DND-41 (cell line): ENCODE measurements at regions not wholly inside any gene's neighbourhood (a gene's known extent, or its start where the extent isn't known, plus 50 kb on each side); places are given as distances from the start of the nearest gene placed in this dataset.

ENCODE experiments used
- ATAC-seq: fragments of 200-7000 bp; cut with Tn5 transposase; 3 replicates; pipeline ENCODE4 v1.9.1; 2021; ENCODE audit warnings: low read depth; ENCODE audit not compliant: insufficient read depth
- DNase-seq: peaks from one replicate; pipeline ENCODE4 v3.0.0-alpha.2; 2020
- H2AFZ ChIP-seq: 2 replicates; pipeline ENCODE4 v1.6.0; 2012; ENCODE audit warnings: low read depth, low read length
- H3K27ac ChIP-seq: 2 replicates; pipeline ENCODE4 v1.5.1; 2012; ENCODE audit warnings: low read length, inconsistent platforms
- H3K27me3 ChIP-seq: fragments of 200-600 bp; sonication (generic); 2 replicates; pipeline ENCODE4 v1.6.0; 2012; ENCODE audit warnings: low read length, mild to moderate bottlenecking, inconsistent platforms; ENCODE audit not compliant: insufficient read depth, poor library complexity
- H3K36me3 ChIP-seq: 2 replicates; pipeline ENCODE4 v1.5.1; 2012; ENCODE audit warnings: low read length, inconsistent platforms; ENCODE audit not compliant: insufficient read depth
- H3K4me1 ChIP-seq: 2 replicates; pipeline ENCODE4 v1.5.1; 2012; ENCODE audit warnings: mild to moderate bottlenecking, low read length; ENCODE audit not compliant: insufficient read depth
- H3K4me2 ChIP-seq: 2 replicates; pipeline ENCODE4 v1.6.0; 2012; ENCODE audit warnings: mild to moderate bottlenecking, moderate library complexity, low read length, inconsistent platforms; ENCODE audit not compliant: insufficient read depth
- H3K4me3 ChIP-seq, 2 experiments: fragments of 200-600 bp in 1 of 2; shearing (Covaris generic) in 1 of 2; 2 replicates each; pipeline ENCODE4 v1.5.1; 2012 to 2016; ENCODE audit warnings: inconsistent platforms in 2 of 2, low read length in 2 of 2, mild to moderate bottlenecking in 2 of 2, low read depth in 1 of 2, moderate library complexity in 1 of 2
- H3K79me2 ChIP-seq: 2 replicates; pipeline ENCODE4 v1.6.0; 2012; ENCODE audit warnings: low read length, inconsistent platforms; ENCODE audit not compliant: insufficient read depth
- H3K9ac ChIP-seq: 2 replicates; pipeline ENCODE4 v1.6.0; 2012; ENCODE audit warnings: low read depth, mild to moderate bottlenecking, inconsistent platforms, low read length, moderate library complexity
- H3K9me3 ChIP-seq: 2 replicates; pipeline ENCODE4 v1.5.1; 2012; ENCODE audit warnings: low read length, moderate library complexity, mild to moderate bottlenecking, inconsistent platforms; ENCODE audit not compliant: insufficient read depth, severe bottlenecking
- H4K20me1 ChIP-seq: 2 replicates; pipeline ENCODE4 v1.6.0; 2012; ENCODE audit warnings: low read length; ENCODE audit not compliant: insufficient read depth
- CTCF ChIP-seq: IDR thresholded peaks from 2 replicates; pipeline ENCODE4 v1.5.1; 2012; ENCODE audit warnings: borderline replicate concordance, low read length, moderate library complexity, mild to moderate bottlenecking; ENCODE audit not compliant: poor library complexity, severe bottlenecking; ENCODE audit errors: extremely low read depth
- EZH2 ChIP-seq: IDR thresholded peaks from 3 replicates; pipeline ENCODE4 v1.6.1; 2012; ENCODE audit warnings: borderline replicate concordance, low read depth, mild to moderate bottlenecking, moderate library complexity, low read length, inconsistent platforms; ENCODE audit not compliant: severe bottlenecking

DNA sequence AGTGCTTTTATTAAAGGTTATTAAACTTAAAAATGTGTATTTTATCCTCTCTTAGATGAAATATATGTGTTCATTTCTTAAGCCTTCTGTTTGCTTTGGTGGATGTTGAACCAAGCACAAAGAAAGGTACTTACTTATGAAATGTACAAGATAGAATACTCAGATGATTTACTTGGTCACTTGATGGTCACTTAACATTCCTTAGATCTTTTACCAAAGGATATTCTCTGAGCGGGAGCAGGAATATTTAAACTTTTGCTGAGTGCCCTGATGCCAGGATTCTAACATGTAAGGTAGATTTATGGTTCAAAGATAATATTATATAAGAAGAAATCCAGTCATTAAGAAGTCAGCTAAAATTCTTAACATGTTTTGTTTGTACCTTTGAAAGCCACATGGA, 193.5 kb upstream of the ZEB2 start:
- no peak overlapping the region for H3K9ac ChIP-seq
- H3K27ac ChIP-seq, result no peak overlapping the region
- H3K4me1 ChIP-seq, result no peaks in the 10 kb centered on the region
- H3K36me3 ChIP-seq, result no peaks in the 10 kb centered on the region
- H2AFZ ChIP-seq, result no peak overlapping the region
- no peak for DNase-seq
- H4K20me1 ChIP-seq, result no peaks in the 10 kb centered on the region
- TF ChIP-seq EZH2, result no peak
- TF ChIP-seq CTCF, result no peak
- ATAC-seq, result no peak
- peaks cover 9% of the 10 kb centered on the region for H3K9me3 ChIP-seq
- H3K79me2 ChIP-seq, result no peaks in the 10 kb centered on the region
- no peaks in the 10 kb centered on the region for H3K27me3 ChIP-seq
- no peak overlapping the region for H3K4me3 ChIP-seq
- H3K4me2 ChIP-seq, result no peak overlapping the region

DNA sequence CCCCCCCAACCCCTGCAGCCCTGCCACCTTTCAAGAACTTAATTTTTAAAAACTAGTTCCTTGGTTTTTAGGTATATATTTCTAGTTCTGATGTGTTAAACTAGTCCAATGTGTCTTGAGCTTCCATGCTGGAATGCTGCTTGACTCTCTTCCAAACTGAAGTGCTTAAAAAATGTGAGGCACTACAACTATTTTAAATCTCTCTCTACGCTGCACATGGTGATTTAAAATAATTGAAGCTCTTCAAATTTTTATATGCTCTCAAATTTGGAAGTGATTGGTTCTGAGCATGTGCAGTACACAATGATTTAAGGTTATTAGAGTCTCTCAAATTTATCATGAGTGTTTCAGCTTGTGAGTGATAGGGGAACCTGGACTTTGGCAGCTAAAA, 192.6 kb upstream of the ZEB2 start:
- no peaks in the 10 kb centered on the region for H3K27me3 ChIP-seq
- peaks cover under 1% of the 10 kb centered on the region; the same call in 1 of the 2 replicates for H3K4me1 ChIP-seq
- 0 out of 2 replicates have a peak overlapping the region, but pooled peaks have one; percentile 38 for H2AFZ ChIP-seq
- ATAC-seq (no peak), DNase-seq (no peak)
- peaks cover 7% of the 10 kb centered on the region for H3K9me3 ChIP-seq
- H3K27ac ChIP-seq, result no peak overlapping the region
- H3K9ac ChIP-seq, result no peak overlapping the region
- H4K20me1 ChIP-seq, result no peaks in the 10 kb centered on the region
- H3K79me2 ChIP-seq, result no peaks in the 10 kb centered on the region
- no peaks in the 10 kb centered on the region for H3K36me3 ChIP-seq
- H3K4me2 ChIP-seq, result no peak overlapping the region
- H3K4me3 ChIP-seq, result no peak overlapping the region
- TF ChIP-seq EZH2 (no peak), CTCF (no peak)

DNA sequence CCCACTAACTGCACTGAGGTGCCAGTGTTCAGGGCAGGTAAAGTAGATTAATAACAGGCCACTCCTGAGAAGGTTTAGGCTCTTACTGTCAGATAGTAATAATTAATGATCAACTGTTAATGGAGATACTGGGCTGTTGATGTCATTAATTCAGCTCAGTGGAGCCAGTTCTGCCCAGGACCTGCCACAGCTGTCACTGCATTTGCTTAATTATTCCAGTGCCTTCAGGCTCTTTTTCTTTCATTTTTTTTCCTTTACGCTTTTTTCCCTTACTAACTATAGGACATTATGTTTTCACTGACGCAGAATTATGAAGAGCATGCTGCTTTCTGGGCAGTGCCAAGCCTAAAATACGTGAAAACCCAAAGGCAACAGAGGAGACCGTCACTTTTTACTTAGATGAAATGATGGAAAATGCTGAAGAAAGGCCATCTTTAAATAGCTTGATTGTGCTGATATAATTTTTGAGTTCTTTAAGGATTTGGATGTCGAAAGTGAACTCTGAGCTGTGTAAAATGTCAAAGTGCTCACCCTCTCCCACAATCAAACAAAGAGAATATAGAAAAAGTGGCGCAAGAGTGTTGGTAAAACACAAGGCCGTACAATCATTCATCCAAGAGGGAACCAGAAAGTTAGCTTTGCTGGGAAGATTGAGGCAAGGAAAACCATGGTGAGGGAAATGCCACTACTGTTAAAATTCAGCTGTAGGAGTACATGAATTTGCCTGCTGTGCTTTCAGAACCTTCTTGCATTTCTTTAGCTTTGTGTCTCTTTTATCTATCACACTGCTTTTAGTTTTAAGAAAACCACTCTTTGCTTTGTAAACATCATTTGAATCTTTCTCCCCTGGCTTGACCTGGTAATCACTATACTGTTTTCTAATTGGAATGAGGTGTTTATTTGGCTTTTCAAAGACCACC, 192.0 kb upstream of the ZEB2 start:
- Histone ChIP-seq H3K4me3 (no peak overlapping the region), H3K27ac (no peak overlapping the region), H3K27me3 (no peaks in the 10 kb centered on the region), H4K20me1 (no peaks in the 10 kb centered on the region), H2AFZ (peak overlapping the region; percentile 38; the same call in 1 of the 2 replicates), H3K9me3 (peaks cover under 1% of the 10 kb centered on the region), H3K9ac (no peak overlapping the region), H3K4me1 (peaks cover 5% of the 10 kb centered on the region), H3K4me2 (no peak overlapping the region), H3K36me3 (no peaks in the 10 kb centered on the region), H3K79me2 (no peaks in the 10 kb centered on the region)
- TF ChIP-seq EZH2 (no peak), CTCF (no peak)
- DNase-seq (no peak), ATAC-seq (no peak)

- H3K4me3 ChIP-seq, result no peak overlapping the region
- DNase-seq (no peak), ATAC-seq (no peak)
- no peaks in the 10 kb centered on the region for H4K20me1 ChIP-seq
- no peak overlapping the region for H3K27ac ChIP-seq
- TF ChIP-seq CTCF (no peak), EZH2 (no peak)
- H2AFZ ChIP-seq, result no peak overlapping the region
- peaks cover 13% of the 10 kb centered on the region for H3K4me1 ChIP-seq
- no peaks in the 10 kb centered on the region for H3K9me3 ChIP-seq
- H3K79me2 ChIP-seq, result no peaks in the 10 kb centered on the region
- H3K9ac ChIP-seq, result no peak overlapping the region
- H3K36me3 ChIP-seq, result no peaks in the 10 kb centered on the region
- no peaks in the 10 kb centered on the region for H3K27me3 ChIP-seq
- no peak overlapping the region for H3K4me2 ChIP-seq
These were observed 191.2 kb upstream of the ZEB2 start for GRCh38 chr2:144711084-144711483.
